ENCODE measurements at regions not wholly inside any gene's neighbourhood (a gene's known extent, or its start where the extent isn't known, plus 50 kb on each side); places are given as distances from the start of the nearest gene placed in this dataset.
"Not testable (repeated sequence)": the region's sequence is repeated elsewhere in the genome, so short reads cannot be mapped to it uniquely, and the experiment has no call there.

- DNase-seq (ENCODE audit: low read depth), result peak; percentile 60
- in situ Hi-C loops (cut with HindIII; ENCODE audit: low pct_unique_long_range_greater_than_20kb, low sequenced_read_pairs), result not testable (repeated sequence)
Measured at GRCh38 chr12:28760040-28760903, 388.8 kb upstream of the FAR2 start.

GRCh38 chr12:28761897-28762296 is 387.2 kb upstream of the FAR2 start:
- DNase-seq (ENCODE audit: low read depth); in situ Hi-C loops (cut with HindIII; ENCODE audit: low pct_unique_long_range_greater_than_20kb, low sequenced_read_pairs): not testable (repeated sequence)

GRCh38 chr12:28766398-28766797 is 382.7 kb upstream of the FAR2 start:
- in situ Hi-C loops (cut with HindIII; ENCODE audit: low pct_unique_long_range_greater_than_20kb, low sequenced_read_pairs), result no loop called here

GRCh38 chr12:28767836-28768348 is 381.2 kb upstream of the FAR2 start:
- DNase-seq (ENCODE audit: low read depth), result no peak
- in situ Hi-C loops (cut with HindIII; ENCODE audit: low pct_unique_long_range_greater_than_20kb, low sequenced_read_pairs), result no loop called here

More at GRCh38 chr12:28766398-28766797, 382.7 kb upstream of the FAR2 start:
- DNase-seq (ENCODE audit: low read depth), result no peak

GRCh38 chr12:28770322-28770721 is 378.8 kb upstream of the FAR2 start:
- in situ Hi-C loops (cut with HindIII; ENCODE audit: low pct_unique_long_range_greater_than_20kb, low sequenced_read_pairs), result no loop called here
- no peak for DNase-seq (ENCODE audit: low read depth)

GRCh38 chr12:28771968-28772367 is 377.1 kb upstream of the FAR2 start:
- no peak for DNase-seq (ENCODE audit: low read depth)
- in situ Hi-C loops (cut with HindIII; ENCODE audit: low pct_unique_long_range_greater_than_20kb, low sequenced_read_pairs), result no loop called here

GRCh38 chr12:28775556-28775955 is 373.5 kb upstream of the FAR2 start:
- no peak for DNase-seq (ENCODE audit: low read depth)
- in situ Hi-C loops (cut with HindIII; ENCODE audit: low pct_unique_long_range_greater_than_20kb, low sequenced_read_pairs), result no loop called here

GRCh38 chr12:28776220-28776619 is 372.9 kb upstream of the FAR2 start:
- DNase-seq (ENCODE audit: low read depth), result no peak
- in situ Hi-C loops (cut with HindIII; ENCODE audit: low pct_unique_long_range_greater_than_20kb, low sequenced_read_pairs), result no loop called here

GRCh38 chr12:28776913-28777422 is 372.1 kb upstream of the FAR2 start:
- in situ Hi-C loops (cut with HindIII; ENCODE audit: low pct_unique_long_range_greater_than_20kb, low sequenced_read_pairs), result no loop called here
- DNase-seq (ENCODE audit: low read depth), result no peak

- in situ Hi-C loops (cut with HindIII; ENCODE audit: low pct_unique_long_range_greater_than_20kb, low sequenced_read_pairs), result no loop called here
- no peak for DNase-seq (ENCODE audit: low read depth)
Measured at GRCh38 chr12:28777603-28778365, 371.3 kb upstream of the FAR2 start.

GRCh38 chr12:28780096-28780495 is 369.0 kb upstream of the FAR2 start:
- DNase-seq (ENCODE audit: low read depth), result peak; percentile 88
- in situ Hi-C loops (cut with HindIII; ENCODE audit: low pct_unique_long_range_greater_than_20kb, low sequenced_read_pairs), result no loop called here

- no peak for DNase-seq (ENCODE audit: low read depth)
- in situ Hi-C loops (cut with HindIII; ENCODE audit: low pct_unique_long_range_greater_than_20kb, low sequenced_read_pairs), result no loop called here
Measured at GRCh38 chr12:28780960-28781359, 368.1 kb upstream of the FAR2 start.

GRCh38 chr12:28781671-28782652 is 367.1 kb upstream of the FAR2 start:
- no peak for DNase-seq (ENCODE audit: low read depth)
- in situ Hi-C loops (cut with HindIII; ENCODE audit: low pct_unique_long_range_greater_than_20kb, low sequenced_read_pairs), result no loop called here

- in situ Hi-C loops (cut with HindIII; ENCODE audit: low pct_unique_long_range_greater_than_20kb, low sequenced_read_pairs), result no loop called here
- DNase-seq (ENCODE audit: low read depth), result no peak
Measured at GRCh38 chr12:28782812-28783211, 366.3 kb upstream of the FAR2 start.

GRCh38 chr12:28787151-28787550 is 361.9 kb upstream of the FAR2 start:
- in situ Hi-C loops (cut with HindIII; ENCODE audit: low pct_unique_long_range_greater_than_20kb, low sequenced_read_pairs), result no loop called here
- DNase-seq (ENCODE audit: low read depth), result no peak

- in situ Hi-C loops (cut with HindIII; ENCODE audit: low pct_unique_long_range_greater_than_20kb, low sequenced_read_pairs); DNase-seq (ENCODE audit: low read depth): not testable (repeated sequence)
Measured at GRCh38 chr12:28788256-28788655, 360.8 kb upstream of the FAR2 start.

- no peak for DNase-seq (ENCODE audit: low read depth)
- in situ Hi-C loops (cut with HindIII; ENCODE audit: low pct_unique_long_range_greater_than_20kb, low sequenced_read_pairs), result no loop called here
Measured at GRCh38 chr12:28793581-28794151, 355.4 kb upstream of the FAR2 start.

- in situ Hi-C loops (cut with HindIII; ENCODE audit: low pct_unique_long_range_greater_than_20kb, low sequenced_read_pairs), result no loop called here
Measured at GRCh38 chr12:28794211-28794610, 354.9 kb upstream of the FAR2 start.

More at GRCh38 chr12:28794211-28794610, 354.9 kb upstream of the FAR2 start:
- no peak for DNase-seq (ENCODE audit: low read depth)
